ENCODE measurements at regions not wholly inside any gene's neighbourhood (a gene's known extent, or its start where the extent isn't known, plus 50 kb on each side); places are given as distances from the start of the nearest gene placed in this dataset.

- 70 to 80% methylated on average over 2 to 6 of the region's 8 CpGs for WGBS, 2 experiments (ENCODE audit: insufficient coverage in 2 of 2)
- Histone ChIP-seq H3K36me3 (ENCODE audit: control insufficient read depth, insufficient read depth, low read length) (no peaks in the 10 kb centered on the region), H3K4me1 (ENCODE audit: control insufficient read depth, insufficient read depth, low read length, poor library complexity, severe bottlenecking) (no peaks in the 10 kb centered on the region), H3K9me3 (ENCODE audit: control insufficient read depth, low read length) (no peaks in the 10 kb centered on the region), H3K27ac (ENCODE audit: low read depth, low read length, severe bottlenecking) (no peak overlapping the region), H3K4me3 (ENCODE audit: extremely low read depth, insufficient read depth, low read length, poor library complexity, severe bottlenecking) (no peak overlapping the region)
Observed at GRCh38 chr16:17940584-17941364, 395.8 kb downstream of the NPIPA8 start.

GRCh38 chr16:17939723-17940122 is 396.8 kb downstream of the NPIPA8 start:
- 79 to 82% methylated on average over 2 to 3 of the region's 4 CpGs for WGBS, 2 experiments (ENCODE audit: insufficient coverage in 2 of 2)
- Histone ChIP-seq H3K4me1 (ENCODE audit: control insufficient read depth, insufficient read depth, low read length, poor library complexity, severe bottlenecking) (no peaks in the 10 kb centered on the region), H3K36me3 (ENCODE audit: control insufficient read depth, insufficient read depth, low read length) (no peaks in the 10 kb centered on the region), H3K9me3 (ENCODE audit: control insufficient read depth, low read length) (no peaks in the 10 kb centered on the region), H3K4me3 (ENCODE audit: extremely low read depth, insufficient read depth, low read length, poor library complexity, severe bottlenecking) (no peak overlapping the region), H3K27ac (ENCODE audit: low read depth, low read length, severe bottlenecking) (no peak overlapping the region)

DNA sequence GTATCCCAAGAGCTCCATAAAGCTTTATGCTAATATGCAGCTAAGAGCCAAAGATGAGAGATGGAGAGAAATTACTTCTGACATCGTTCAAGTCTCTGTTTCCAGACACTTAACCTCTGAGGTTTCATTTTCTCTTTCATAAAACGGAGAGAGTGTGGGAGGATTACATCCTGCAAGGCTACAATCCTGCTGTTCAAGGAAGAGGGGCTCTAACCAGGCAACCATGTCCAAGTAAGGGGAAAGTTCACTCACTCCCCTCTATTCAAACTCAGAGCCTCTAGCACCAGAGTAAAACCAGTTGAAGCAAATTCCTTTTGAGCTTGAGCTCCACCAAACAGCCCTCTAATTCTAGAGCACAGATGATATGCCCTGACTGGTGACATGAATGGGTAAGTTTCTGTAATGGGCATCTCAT is 397.4 kb downstream of the NPIPA8 start:
- H3K4me3 ChIP-seq (ENCODE audit: extremely low read depth, insufficient read depth, low read length, poor library complexity, severe bottlenecking): no peak overlapping the region
- no peaks in the 10 kb centered on the region for H3K36me3 ChIP-seq (ENCODE audit: control insufficient read depth, insufficient read depth, low read length)
- H3K9me3 ChIP-seq (ENCODE audit: control insufficient read depth, low read length): no peaks in the 10 kb centered on the region
- WGBS, 2 experiments (ENCODE audit: insufficient coverage in 2 of 2): 100% methylated on average over 1 of the region's 2 CpGs; no CpG with 5 or more reads in 1 of the 2 experiments
- no peak overlapping the region for H3K27ac ChIP-seq (ENCODE audit: low read depth, low read length, severe bottlenecking)
- H3K4me1 ChIP-seq (ENCODE audit: control insufficient read depth, insufficient read depth, low read length, poor library complexity, severe bottlenecking): no peaks in the 10 kb centered on the region

GRCh38 chr16:17938546-17938945 is 398.0 kb downstream of the NPIPA8 start:
- Histone ChIP-seq H3K27ac (ENCODE audit: low read depth, low read length, severe bottlenecking) (no peak overlapping the region), H3K36me3 (ENCODE audit: control insufficient read depth, insufficient read depth, low read length) (no peaks in the 10 kb centered on the region), H3K4me1 (ENCODE audit: control insufficient read depth, insufficient read depth, low read length, poor library complexity, severe bottlenecking) (no peaks in the 10 kb centered on the region), H3K4me3 (ENCODE audit: extremely low read depth, insufficient read depth, low read length, poor library complexity, severe bottlenecking) (no peak overlapping the region), H3K9me3 (ENCODE audit: control insufficient read depth, low read length) (no peaks in the 10 kb centered on the region)
- no CpG with 5 or more reads among the region's 3 CpGs for WGBS, 2 experiments (ENCODE audit: insufficient coverage in 2 of 2)

DNA sequence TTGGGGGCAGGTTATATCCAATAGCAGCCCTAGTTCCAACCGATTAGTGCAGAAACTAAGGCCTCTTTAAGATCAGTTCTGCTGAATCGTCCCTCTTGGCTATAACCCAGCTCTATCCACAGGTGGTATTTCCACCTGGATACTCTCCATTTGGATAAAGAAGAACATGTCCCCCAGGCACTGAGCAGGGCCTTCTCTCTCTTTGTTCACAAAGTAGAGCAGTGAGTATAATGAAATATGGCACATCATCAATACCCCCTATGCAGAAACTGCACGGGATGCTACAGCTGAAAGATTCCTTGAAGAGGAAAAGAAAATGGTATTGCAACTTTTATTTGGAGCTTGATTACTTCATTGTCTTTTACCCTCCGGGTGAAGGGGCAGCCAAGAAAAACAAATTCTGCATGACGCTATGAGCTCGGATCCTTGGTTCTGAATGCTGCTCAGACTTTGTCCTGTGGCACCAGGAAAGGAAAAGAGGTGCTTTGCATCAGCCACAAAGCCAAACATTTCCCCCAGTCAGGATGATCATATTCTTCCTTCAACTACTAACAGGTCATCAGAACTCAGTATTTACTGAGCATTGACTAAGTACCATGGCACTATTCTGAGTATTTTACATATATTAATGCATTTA is 399.7 kb downstream of the NPIPA8 start:
- 93 to 94% methylated on average over 5 to 6 of the region's 6 CpGs for WGBS, 2 experiments (ENCODE audit: insufficient coverage in 2 of 2)
- Histone ChIP-seq H3K9me3 (ENCODE audit: control insufficient read depth, low read length) (no peaks in the 10 kb centered on the region), H3K36me3 (ENCODE audit: control insufficient read depth, insufficient read depth, low read length) (no peaks in the 10 kb centered on the region), H3K27ac (ENCODE audit: low read depth, low read length, severe bottlenecking) (no peak overlapping the region), H3K4me3 (ENCODE audit: extremely low read depth, insufficient read depth, low read length, poor library complexity, severe bottlenecking) (no peak overlapping the region), H3K4me1 (ENCODE audit: control insufficient read depth, insufficient read depth, low read length, poor library complexity, severe bottlenecking) (no peaks in the 10 kb centered on the region)

GRCh38 chr16:17930280-17930679 is 406.3 kb downstream of the NPIPA8 start:
- WGBS, 2 experiments (ENCODE audit: insufficient coverage in 2 of 2): 80 to 100% methylated on average over 1 of the region's 1 CpG

GRCh38 chr16:17926866-17927399 is 409.6 kb downstream of the NPIPA8 start:
- Histone ChIP-seq H3K36me3 (ENCODE audit: control insufficient read depth, insufficient read depth, low read length) (no peaks in the 10 kb centered on the region), H3K27ac (ENCODE audit: low read depth, low read length, severe bottlenecking) (no peak overlapping the region), H3K9me3 (ENCODE audit: control insufficient read depth, low read length) (no peaks in the 10 kb centered on the region), H3K4me3 (ENCODE audit: extremely low read depth, insufficient read depth, low read length, poor library complexity, severe bottlenecking) (no peak overlapping the region), H3K4me1 (ENCODE audit: control insufficient read depth, insufficient read depth, low read length, poor library complexity, severe bottlenecking) (no peaks in the 10 kb centered on the region)
- 88 to 100% methylated on average over 1 of the region's 4 CpGs for WGBS, 2 experiments (ENCODE audit: insufficient coverage in 2 of 2)

More at GRCh38 chr16:17930280-17930679, 406.3 kb downstream of the NPIPA8 start:
- Histone ChIP-seq H3K27ac (ENCODE audit: low read depth, low read length, severe bottlenecking) (no peak overlapping the region), H3K36me3 (ENCODE audit: control insufficient read depth, insufficient read depth, low read length) (no peaks in the 10 kb centered on the region), H3K9me3 (ENCODE audit: control insufficient read depth, low read length) (no peaks in the 10 kb centered on the region), H3K4me3 (ENCODE audit: extremely low read depth, insufficient read depth, low read length, poor library complexity, severe bottlenecking) (no peak overlapping the region), H3K4me1 (ENCODE audit: control insufficient read depth, insufficient read depth, low read length, poor library complexity, severe bottlenecking) (no peaks in the 10 kb centered on the region)

GRCh38 chr16:17926461-17926860 is 410.1 kb downstream of the NPIPA8 start:
- H3K27ac ChIP-seq (ENCODE audit: low read depth, low read length, severe bottlenecking): no peak overlapping the region
- 71 to 90% methylated on average over 2 to 5 of the region's 5 CpGs for WGBS, 2 experiments (ENCODE audit: insufficient coverage in 2 of 2)

GRCh38 chr16:17925761-17926160 is 410.8 kb downstream of the NPIPA8 start:
- no peak overlapping the region for H3K4me3 ChIP-seq (ENCODE audit: extremely low read depth, insufficient read depth, low read length, poor library complexity, severe bottlenecking)
- H3K27ac ChIP-seq (ENCODE audit: low read depth, low read length, severe bottlenecking): no peak overlapping the region
- H3K36me3 ChIP-seq (ENCODE audit: control insufficient read depth, insufficient read depth, low read length): no peaks in the 10 kb centered on the region
- H3K4me1 ChIP-seq (ENCODE audit: control insufficient read depth, insufficient read depth, low read length, poor library complexity, severe bottlenecking): no peaks in the 10 kb centered on the region
- H3K9me3 ChIP-seq (ENCODE audit: control insufficient read depth, low read length): no peaks in the 10 kb centered on the region
- 96 to 98% methylated on average over 5 to 6 of the region's 6 CpGs for WGBS, 2 experiments (ENCODE audit: insufficient coverage in 2 of 2)

More at GRCh38 chr16:17926461-17926860, 410.1 kb downstream of the NPIPA8 start:
- Histone ChIP-seq H3K36me3 (ENCODE audit: control insufficient read depth, insufficient read depth, low read length) (no peaks in the 10 kb centered on the region), H3K9me3 (ENCODE audit: control insufficient read depth, low read length) (no peaks in the 10 kb centered on the region), H3K4me1 (ENCODE audit: control insufficient read depth, insufficient read depth, low read length, poor library complexity, severe bottlenecking) (no peaks in the 10 kb centered on the region), H3K4me3 (ENCODE audit: extremely low read depth, insufficient read depth, low read length, poor library complexity, severe bottlenecking) (no peak overlapping the region)

DNA sequence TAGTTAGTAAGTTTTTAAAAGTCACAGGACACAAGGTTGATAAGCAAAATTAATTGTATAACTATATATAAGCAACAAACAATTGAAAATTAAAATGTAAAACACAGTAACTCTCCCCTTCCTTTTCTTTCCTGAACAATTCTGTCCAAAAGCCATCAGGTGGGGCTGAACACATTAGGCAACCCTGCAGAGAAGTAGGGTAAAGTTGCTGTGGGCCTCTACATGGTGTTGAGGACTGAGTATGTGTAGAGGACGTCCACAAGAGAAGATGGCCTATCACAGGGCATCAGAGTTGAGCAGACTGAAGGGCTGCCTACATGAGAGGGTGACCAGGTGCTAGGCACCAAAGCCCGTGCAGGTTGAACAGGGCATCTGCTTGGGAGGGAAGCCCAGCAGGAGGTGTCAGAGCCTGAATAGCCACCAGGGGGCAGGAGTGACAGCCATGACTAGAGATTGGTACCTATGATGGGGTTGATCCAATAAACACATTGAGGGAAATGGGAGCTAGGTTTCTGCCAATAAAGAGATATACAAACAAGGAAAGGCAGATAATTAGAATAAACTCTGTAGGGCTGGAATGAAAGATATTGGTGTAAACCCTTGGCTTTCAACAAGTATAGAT is 415.1 kb downstream of the NPIPA8 start:
- Histone ChIP-seq H3K4me3 (ENCODE audit: extremely low read depth, insufficient read depth, low read length, poor library complexity, severe bottlenecking) (no peak overlapping the region), H3K9me3 (ENCODE audit: control insufficient read depth, low read length) (peaks cover 5% of the 10 kb centered on the region), H3K27ac (ENCODE audit: low read depth, low read length, severe bottlenecking) (no peak overlapping the region), H3K4me1 (ENCODE audit: control insufficient read depth, insufficient read depth, low read length, poor library complexity, severe bottlenecking) (no peaks in the 10 kb centered on the region), H3K36me3 (ENCODE audit: control insufficient read depth, insufficient read depth, low read length) (no peaks in the 10 kb centered on the region)
- 73 to 77% methylated on average over 2 of the region's 2 CpGs for WGBS, 2 experiments (ENCODE audit: insufficient coverage in 2 of 2)

Data from mesodermal cell (in vitro differentiated cells).